Esophagus muscularis mucosa (tissue), 4 donors: ENCODE measurements at regions not wholly inside any gene's neighbourhood (a gene's known extent, or its start where the extent isn't known, plus 50 kb on each side); places are given as distances from the start of the nearest gene placed in this dataset.

Source experiments
- DNase-seq: peaks from one replicate; pipeline ENCODE4 v3.0.0-alpha.2; 2017; ENCODE audit errors: extremely low spot score
- H3K27ac ChIP-seq, 4 donors: fragments of 200-600 bp; sonication (generic); replicated peaks in 1 of 4; 1 replicate in 3 of 4; 2 replicates in 1 of 4; pipeline ENCODE4 v1.5.1; 2016 to 2019; ENCODE audit warnings: mild to moderate bottlenecking in 1 of 4
- H3K27me3 ChIP-seq, 4 donors: fragments of 200-600 bp; sonication (generic); one replicate each; pipeline versions ENCODE4 v1.5.1 to v1.6.0; 2016 to 2019
- H3K36me3 ChIP-seq, 4 donors: fragments of 200-600 bp; sonication (generic); one replicate each; pipeline ENCODE4 v1.5.1; 2016 to 2019
- H3K4me1 ChIP-seq, 4 donors: fragments of 200-600 bp; sonication (generic); one replicate each; pipeline ENCODE4 v1.5.1; 2016 to 2019
- H3K4me3 ChIP-seq, 4 donors: fragments of 200-600 bp; sonication (generic); 1 replicate in 2 of 4; 2 replicates in 2 of 4; pipeline ENCODE4 v1.5.1; 2016 to 2019; ENCODE audit warnings: mild to moderate bottlenecking in 4 of 4, moderate library complexity in 1 of 4
- H3K9me3 ChIP-seq, 4 donors: fragments of 200-600 bp; sonication (generic); 1 replicate in 3 of 4; 2 replicates in 1 of 4; pipeline ENCODE4 v1.5.1; 2016 to 2019
- CTCF ChIP-seq, 3 experiments: fragments of 200-600 bp in 2 of 3; fragments of 450-650 bp in 1 of 3; sonication (generic) in 2 of 3; IDR thresholded peaks; one replicate each; pipeline ENCODE4 v1.5.1; 2017 to 2019; ENCODE audit warnings: antibody characterized with exemption in 3 of 3, mild to moderate bottlenecking in 2 of 3, moderate library complexity in 1 of 3
- EP300 ChIP-seq: sonication (generic); formaldehyde crosslinking; IDR thresholded peaks from one replicate; pipeline ENCODE4 v1.6.1; 2017; ENCODE audit warnings: antibody characterized with exemption
- POLR2A ChIP-seq: fragments of 450-650 bp; IDR thresholded peaks from one replicate; pipeline ENCODE4 v1.6.1; 2017; ENCODE audit warnings: antibody characterized with exemption, moderate library complexity, mild to moderate bottlenecking, low read depth
- POLR2AphosphoS5 ChIP-seq, 2 donors: sonication (generic); formaldehyde crosslinking; IDR thresholded peaks; one replicate each; pipeline ENCODE4 v1.6.1; 2017; ENCODE audit warnings: antibody characterized with exemption in 2 of 2
- WGBS: methylation state at CpG from one replicate; pipeline ENCODE4 v1.1.5; 2018; 5-methylcytosine and 5-hydroxymethylcytosine counted together
- intact Hi-C: fragments of 100-400 bp; cut with DNase I; formaldehyde crosslinking; loops from one replicate; pipeline ENCODE4 v1.15.1; 2023

- WGBS: 67% methylated on average over 5 of the region's 5 CpGs
- no peak for DNase-seq
- H3K4me3 ChIP-seq: no peak overlapping the region
- no peaks in the 10 kb centered on the region for H3K36me3 ChIP-seq
- H3K27ac ChIP-seq: no peak overlapping the region
- TF ChIP-seq EP300: no peak
- no peak for TF ChIP-seq POLR2AphosphoS5 (IDR thresholded peaks at IDR 0.05)
- TF ChIP-seq POLR2A: no peak
- TF ChIP-seq CTCF (IDR thresholded peaks at IDR 0.05): no peak
- intact Hi-C loops: no loop called here
- H3K4me1 ChIP-seq: no peaks in the 10 kb centered on the region
- H3K27me3 ChIP-seq: no peaks in the 10 kb centered on the region
- H3K9me3 ChIP-seq: no peaks in the 10 kb centered on the region
Measured at GRCh38 chr7:21160401-21160800, 267.5 kb upstream of the SP4 start.

GRCh38 chr7:21167942-21168341, 259.9 kb upstream of the SP4 start:
- no peaks in the 10 kb centered on the region for H3K9me3 ChIP-seq
- H3K4me3 ChIP-seq: no peak overlapping the region
- no peaks in the 10 kb centered on the region for H3K36me3 ChIP-seq
- intact Hi-C loops: no loop called here
- WGBS: 88% methylated on average over 2 of the region's 2 CpGs
- no peak overlapping the region for H3K27ac ChIP-seq
- TF ChIP-seq CTCF (IDR thresholded peaks at IDR 0.05) (no peak), POLR2AphosphoS5 (IDR thresholded peaks at IDR 0.05) (no peak), EP300 (no peak), POLR2A (no peak)
- peaks cover 0 to 6% (median 0%) of the 10 kb centered on the region in 4 donors for H3K4me1 ChIP-seq
- peaks cover 0 to 28% (median 0%) of the 10 kb centered on the region in 4 donors for H3K27me3 ChIP-seq
- no peak for DNase-seq

GRCh38 chr7:21169667-21170580, 258.0 kb upstream of the SP4 start:
- TF ChIP-seq POLR2A (no peak), CTCF (IDR thresholded peaks at IDR 0.05) (no peak), EP300 (no peak), POLR2AphosphoS5 (IDR thresholded peaks at IDR 0.05) (no peak)
- H3K36me3 ChIP-seq: no peaks in the 10 kb centered on the region
- WGBS: 28% methylated on average over 30 of the region's 30 CpGs
- intact Hi-C loops: no loop called here
- H3K4me3 ChIP-seq: no peak overlapping the region
- no peak for DNase-seq
- no peaks in the 10 kb centered on the region for H3K9me3 ChIP-seq
- H3K27ac ChIP-seq: no peak overlapping the region
- peaks cover 0 to 6% (median 0%) of the 10 kb centered on the region in 4 donors for H3K4me1 ChIP-seq
- peaks cover 0 to 33% (median 0%) of the 10 kb centered on the region in 4 donors for H3K27me3 ChIP-seq

GRCh38 chr7:21172800-21173199, 255.1 kb upstream of the SP4 start:
- intact Hi-C loops: no loop called here
- no peak for DNase-seq
- TF ChIP-seq POLR2AphosphoS5 (IDR thresholded peaks at IDR 0.05): no peak
- TF ChIP-seq EP300: no peak
- Histone ChIP-seq H3K9me3 (no peaks in the 10 kb centered on the region), H3K36me3 (no peaks in the 10 kb centered on the region), H3K27ac (no peak overlapping the region), H3K4me1 (peaks cover 0 to 6% (median 0%) of the 10 kb centered on the region in 4 donors), H3K27me3 (peaks cover 0 to 30% (median 0%) of the 10 kb centered on the region in 4 donors), H3K4me3 (no peak overlapping the region)
- 63% methylated on average over 6 of the region's 6 CpGs for WGBS

- no peak for DNase-seq
- H3K4me3 ChIP-seq: no peak overlapping the region
- WGBS: 69% methylated on average over 1 of the region's 1 CpG
- no peaks in the 10 kb centered on the region for H3K9me3 ChIP-seq
- H3K36me3 ChIP-seq: no peaks in the 10 kb centered on the region
- no peak overlapping the region for H3K27ac ChIP-seq
- H3K4me1 ChIP-seq: peaks cover 0 to 6% (median 0%) of the 10 kb centered on the region in 4 donors
- no peak for TF ChIP-seq EP300
- TF ChIP-seq POLR2A: no peak
- TF ChIP-seq CTCF (IDR thresholded peaks at IDR 0.05): no peak
- no peak for TF ChIP-seq POLR2AphosphoS5 (IDR thresholded peaks at IDR 0.05)
- intact Hi-C loops: no loop called here
- peaks cover 0 to 24% (median 0%) of the 10 kb centered on the region in 4 donors for H3K27me3 ChIP-seq
Measured at GRCh38 chr7:21173436-21173835, 254.4 kb upstream of the SP4 start.
